PC-9 (cell line): ENCODE measurements at regions not wholly inside any gene's neighbourhood (a gene's known extent, or its start where the extent isn't known, plus 50 kb on each side); places are given as distances from the start of the nearest gene placed in this dataset.

Experiments used
- BruUV-seq: library from RNA; stranded (reverse); fragments of 400-500 nt; replicated peaks from 2 replicates; lab custom pipeline; 2021; lab: Mats Ljungman, UMichigan
- CTCF ChIA-PET: fragments of 300-600 bp; sonication (Branson Sonifier 250); formaldehyde crosslinking; loops from one replicate; lab custom pipeline; 2022; ENCODE audit warnings: antibody characterized with exemption; lab: Charles Lee
- POLR2A ChIA-PET: fragments of 300-600 bp; sonication (Branson Sonifier 250); formaldehyde crosslinking; loops from one replicate; lab custom pipeline; 2022; ENCODE audit warnings: antibody characterized with exemption; ENCODE audit not compliant: unreplicated experiment; lab: Charles Lee
- DNase-seq, 2 experiments: peaks; one replicate each; pipeline versions ENCODE4 v3.0.0 to v3.0.0-alpha.2; 2015 to 2022; ENCODE audit warnings: mixed read lengths in 1 of 2
- H2AFZ ChIP-seq: fragments of 200-600 bp; sonication (generic); 2 replicates; pipeline ENCODE4 v1.8.1; 2017; ENCODE audit warnings: antibody characterized with exemption
- H3F3A ChIP-seq: fragments of 200-600 bp; sonication (generic); 2 replicates; pipeline ENCODE4 v1.8.1; 2017; ENCODE audit warnings: antibody characterized with exemption, mild to moderate bottlenecking, low read depth; ENCODE audit not compliant: insufficient read depth
- H3K27ac ChIP-seq: fragments of 200-600 bp; sonication (generic); 2 replicates; pipeline ENCODE4 v1.6.1; 2016; ENCODE audit warnings: mixed run types
- H3K27me3 ChIP-seq: fragments of 200-600 bp; sonication (generic); 2 replicates; pipeline ENCODE4 v1.6.1; 2016; ENCODE audit warnings: low read depth, mixed run types; ENCODE audit not compliant: insufficient read depth
- H3K36me3 ChIP-seq: fragments of 200-600 bp; sonication (generic); 2 replicates; pipeline ENCODE4 v1.6.1; 2016; ENCODE audit warnings: low read depth, mixed run types
- H3K4me1 ChIP-seq: fragments of 200-600 bp; sonication (generic); replicated peaks from 2 replicates; pipeline ENCODE4 v1.6.1; 2016; ENCODE audit warnings: mixed run types; ENCODE audit not compliant: insufficient read depth
- H3K4me2 ChIP-seq: fragments of 200-600 bp; sonication (generic); 2 replicates; pipeline ENCODE4 v1.6.1; 2017; ENCODE audit warnings: mixed run types
- H3K4me3 ChIP-seq: fragments of 200-600 bp; sonication (generic); 2 replicates; pipeline ENCODE4 v1.6.1; 2016; ENCODE audit warnings: mixed run types
- H3K79me2 ChIP-seq: fragments of 200-600 bp; sonication (generic); 2 replicates; pipeline ENCODE4 v1.6.1; 2017; ENCODE audit warnings: low read depth, mixed run types
- H3K9me2 ChIP-seq: fragments of 200-600 bp; sonication (generic); 2 replicates; pipeline ENCODE4 v1.8.1; 2017; ENCODE audit warnings: mild to moderate bottlenecking; ENCODE audit not compliant: insufficient read depth
- H3K9me3 ChIP-seq: fragments of 200-600 bp; sonication (generic); 2 replicates; pipeline ENCODE4 v1.8.1; 2016; ENCODE audit warnings: low read depth; ENCODE audit not compliant: insufficient read depth
- H4K20me1 ChIP-seq: fragments of 200-600 bp; sonication (generic); 2 replicates; pipeline ENCODE4 v1.8.1; 2017; ENCODE audit not compliant: insufficient read depth
- EZH2 ChIP-seq: fragments of 200-600 bp; sonication (generic); IDR thresholded peaks from 2 replicates; pipeline ENCODE4 v1.8.0; 2017; ENCODE audit warnings: antibody characterized with exemption, low read depth
- intact Hi-C: fragments of 100-400 bp; cut with micrococcal nuclease; formaldehyde crosslinking; loops from one replicate; pipeline ENCODE4 v1.10.0; 2022; ENCODE audit not compliant: unreplicated experiment
- TF ChIP-seq, protein P1 (sequence below): fragments of 200-600 bp; sonication (generic); conservative IDR thresholded peaks from 2 replicates; pipeline ENCODE4 v1.6.1; 2017; ENCODE audit warnings: mixed run types, antibody characterized with exemption, mild to moderate bottlenecking, moderate library complexity

DNA sequence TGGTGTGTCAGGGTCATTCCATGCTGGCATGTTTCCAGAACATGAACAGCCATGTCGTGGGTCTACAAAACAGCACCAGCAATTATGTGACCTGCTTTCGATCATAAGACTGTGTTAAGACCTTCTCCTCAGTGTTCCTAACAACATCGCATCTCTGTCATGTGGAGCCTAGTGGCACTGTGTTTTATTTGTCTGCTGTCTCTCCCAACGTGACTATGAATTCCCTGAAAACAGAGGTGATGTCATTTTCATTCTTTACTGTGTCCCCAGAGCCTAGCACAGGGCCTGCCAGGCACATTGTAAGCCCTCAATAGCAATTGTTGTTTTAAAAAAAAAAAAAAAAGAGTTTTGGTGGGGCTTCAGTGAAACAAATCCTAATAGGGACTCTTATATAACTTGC, 94.2 kb upstream of the IL12A start:
- no peaks in the 10 kb centered on the region for H3K4me1 ChIP-seq
- H3K4me3 ChIP-seq, result no peak overlapping the region
- no peaks in the 10 kb centered on the region for H4K20me1 ChIP-seq
- DNase-seq, result peak in 1 of 2 experiments; percentile 13
- H3K9me2 ChIP-seq, result no peaks in the 10 kb centered on the region
- TF ChIP-seq EZH2, result no peak
- TF ChIP-seq, protein P1, sequence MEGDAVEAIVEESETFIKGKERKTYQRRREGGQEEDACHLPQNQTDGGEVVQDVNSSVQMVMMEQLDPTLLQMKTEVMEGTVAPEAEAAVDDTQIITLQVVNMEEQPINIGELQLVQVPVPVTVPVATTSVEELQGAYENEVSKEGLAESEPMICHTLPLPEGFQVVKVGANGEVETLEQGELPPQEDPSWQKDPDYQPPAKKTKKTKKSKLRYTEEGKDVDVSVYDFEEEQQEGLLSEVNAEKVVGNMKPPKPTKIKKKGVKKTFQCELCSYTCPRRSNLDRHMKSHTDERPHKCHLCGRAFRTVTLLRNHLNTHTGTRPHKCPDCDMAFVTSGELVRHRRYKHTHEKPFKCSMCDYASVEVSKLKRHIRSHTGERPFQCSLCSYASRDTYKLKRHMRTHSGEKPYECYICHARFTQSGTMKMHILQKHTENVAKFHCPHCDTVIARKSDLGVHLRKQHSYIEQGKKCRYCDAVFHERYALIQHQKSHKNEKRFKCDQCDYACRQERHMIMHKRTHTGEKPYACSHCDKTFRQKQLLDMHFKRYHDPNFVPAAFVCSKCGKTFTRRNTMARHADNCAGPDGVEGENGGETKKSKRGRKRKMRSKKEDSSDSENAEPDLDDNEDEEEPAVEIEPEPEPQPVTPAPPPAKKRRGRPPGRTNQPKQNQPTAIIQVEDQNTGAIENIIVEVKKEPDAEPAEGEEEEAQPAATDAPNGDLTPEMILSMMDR, result no peak
- H3K4me2 ChIP-seq, result no peak overlapping the region
- CTCF ChIA-PET, result no interaction called here
- no peaks in the 10 kb centered on the region for H3F3A ChIP-seq
- H3K27ac ChIP-seq, result no peak overlapping the region
- intact Hi-C loops, result no loop called here
- POLR2A ChIA-PET, result no interaction called here
- H3K27me3 ChIP-seq, result no peaks in the 10 kb centered on the region
- H2AFZ ChIP-seq, result no peak overlapping the region
- H3K9me3 ChIP-seq, result no peaks in the 10 kb centered on the region
- H3K79me2 ChIP-seq, result no peaks in the 10 kb centered on the region
- no TSS peak for BruUV-seq
- H3K36me3 ChIP-seq, result no peaks in the 10 kb centered on the region

DNA sequence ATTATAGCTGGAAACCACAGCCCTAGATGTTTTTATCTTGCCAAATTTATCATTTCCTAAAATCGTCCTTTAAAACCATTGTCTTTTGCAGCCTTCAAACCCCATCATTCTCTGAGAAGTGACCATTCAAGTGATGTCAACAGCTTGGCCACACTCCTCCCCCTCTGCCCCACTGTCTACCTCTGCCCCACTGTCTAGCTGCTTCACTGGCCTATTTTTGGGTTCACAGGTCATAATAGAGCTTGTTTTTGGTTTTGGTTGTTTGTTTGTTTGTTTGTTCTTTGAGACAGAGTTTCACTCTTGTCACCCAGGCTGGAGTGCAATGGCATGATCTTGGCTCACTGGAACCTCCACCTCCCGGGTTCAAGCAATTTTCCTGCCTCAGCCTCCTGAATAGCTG, 93.2 kb upstream of the IL12A start:
- ChIA-PET CTCF (interaction anchor here (0.7 to 1.0 kb wide), 2 partner anchors 9 to 104 kb away, joined by 3 to 4 read pairs; no protein-coding TSS in a partner anchor), POLR2A (interaction anchor here (0.6 kb wide), 1 partner anchor 487 kb away, joined by 3 read pairs; no protein-coding TSS in a partner anchor)
- Histone ChIP-seq H3K9me2 (no peaks in the 10 kb centered on the region), H2AFZ (no peak overlapping the region), H4K20me1 (no peaks in the 10 kb centered on the region), H3K27ac (no peak overlapping the region), H3K4me2 (no peak overlapping the region), H3K27me3 (no peaks in the 10 kb centered on the region), H3K9me3 (no peaks in the 10 kb centered on the region), H3K4me1 (no peaks in the 10 kb centered on the region), H3K36me3 (no peaks in the 10 kb centered on the region), H3F3A (no peaks in the 10 kb centered on the region), H3K79me2 (no peaks in the 10 kb centered on the region), H3K4me3 (no peak overlapping the region)
- intact Hi-C loops, result loop anchor here (5.0 kb wide), 1 partner anchor 92 kb away; the partner anchor contains the start of gene IL12A
- no peak for DNase-seq
- BruUV-seq, result no TSS peak
- TF ChIP-seq EZH2, result no peak
- TF ChIP-seq, protein P1, result no peak

DNA sequence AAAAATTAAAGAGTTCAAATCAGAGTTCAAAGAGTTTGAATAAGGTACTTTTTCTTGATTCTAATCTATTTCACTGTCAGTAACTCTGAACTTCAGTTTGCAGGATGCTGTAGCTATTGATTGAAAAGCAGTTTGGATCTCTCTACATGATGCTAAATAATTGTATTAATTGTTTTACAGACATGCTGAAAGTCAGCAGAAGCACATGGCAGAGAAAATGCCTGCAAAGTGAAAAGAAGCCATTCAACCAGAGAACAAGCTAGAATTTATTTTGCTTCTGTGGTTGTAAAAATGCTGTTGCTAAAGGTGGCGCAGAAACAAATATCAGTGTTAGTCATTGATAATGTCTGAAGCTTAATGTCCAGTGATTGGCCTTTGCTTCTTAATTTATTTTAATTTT, 92.1 kb upstream of the IL12A start:
- Histone ChIP-seq H3K4me1 (no peaks in the 10 kb centered on the region), H2AFZ (no peak overlapping the region), H3K79me2 (no peaks in the 10 kb centered on the region), H3K27ac (no peak overlapping the region), H3K4me3 (no peak overlapping the region), H3K9me3 (no peaks in the 10 kb centered on the region), H4K20me1 (no peaks in the 10 kb centered on the region), H3K36me3 (no peaks in the 10 kb centered on the region), H3K4me2 (no peak overlapping the region), H3K9me2 (no peaks in the 10 kb centered on the region), H3K27me3 (no peaks in the 10 kb centered on the region), H3F3A (no peaks in the 10 kb centered on the region)
- intact Hi-C loops, result loop anchor here (5.0 kb wide), 1 partner anchor 91 kb away; the partner anchor contains the start of gene IL12A
- ChIA-PET CTCF (interaction anchor here (0.6 kb wide), 1 partner anchor 92 kb away, joined by 4 read pairs; the partner anchor contains the start of gene IL12A), POLR2A (no interaction called here)
- no TSS peak for BruUV-seq
- DNase-seq, result no peak
- TF ChIP-seq, protein P1, result no peak
- TF ChIP-seq EZH2, result no peak
